Ishikawa (cell line): ENCODE measurements at regions not wholly inside any gene's neighbourhood (a gene's known extent, or its start where the extent isn't known, plus 50 kb on each side); places are given as distances from the start of the nearest gene placed in this dataset.

Experiments
- CEBPB ChIP-seq: IDR thresholded peaks from 2 replicates; pipeline ENCODE4 v1.6.1; 2012
- CREB1 ChIP-seq: IDR thresholded peaks from 2 replicates; pipeline ENCODE4 v1.6.1; 2012; ENCODE audit warnings: low read depth
- EGR1 ChIP-seq: IDR thresholded peaks from 2 replicates; pipeline ENCODE4 v1.6.1; 2012
- EP300 ChIP-seq: IDR thresholded peaks from 2 replicates; pipeline ENCODE4 v1.6.1; 2012; ENCODE audit warnings: borderline replicate concordance
- FOXM1 ChIP-seq: IDR thresholded peaks from 2 replicates; pipeline ENCODE4 v1.6.1; 2012; ENCODE audit warnings: low read depth, borderline replicate concordance
- NFIC ChIP-seq: IDR thresholded peaks from 2 replicates; pipeline ENCODE4 v1.6.1; 2012
- RAD21 ChIP-seq: IDR thresholded peaks from 2 replicates; pipeline ENCODE4 v1.6.1; 2012; ENCODE audit warnings: low read depth
- REST ChIP-seq: IDR thresholded peaks from 2 replicates; pipeline ENCODE4 v1.6.1; 2012; ENCODE audit warnings: low read depth, mild to moderate bottlenecking
- TAF1 ChIP-seq: IDR thresholded peaks from 2 replicates; pipeline ENCODE4 v1.6.1; 2012; ENCODE audit warnings: low read depth, mild to moderate bottlenecking
- TCF12 ChIP-seq: IDR thresholded peaks from 2 replicates; pipeline ENCODE4 v1.6.1; 2012; ENCODE audit warnings: low read depth
- TEAD4 ChIP-seq: IDR thresholded peaks from 2 replicates; pipeline ENCODE4 v1.6.1; 2012
- USF1 ChIP-seq: IDR thresholded peaks from 2 replicates; pipeline ENCODE4 v1.6.1; 2012
- YY1 ChIP-seq: IDR thresholded peaks from 2 replicates; pipeline ENCODE4 v1.6.1; 2012; ENCODE audit warnings: low read depth
- ZBTB7A ChIP-seq: IDR thresholded peaks from 2 replicates; pipeline ENCODE4 v1.6.1; 2012; ENCODE audit warnings: low read depth
- TF ChIP-seq, protein P1 (sequence below): IDR thresholded peaks from 2 replicates; pipeline ENCODE4 v1.6.1; 2012

GRCh38 chr7:68800316-68800715 is 798.0 kb upstream of the AUTS2 start:
- TF ChIP-seq TCF12 = no peak
- no peak for TF ChIP-seq NFIC
- TF ChIP-seq REST = no peak
- no peak for TF ChIP-seq CEBPB
- TF ChIP-seq, protein P1, sequence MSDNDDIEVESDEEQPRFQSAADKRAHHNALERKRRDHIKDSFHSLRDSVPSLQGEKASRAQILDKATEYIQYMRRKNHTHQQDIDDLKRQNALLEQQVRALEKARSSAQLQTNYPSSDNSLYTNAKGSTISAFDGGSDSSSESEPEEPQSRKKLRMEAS = no peak
- no peak for TF ChIP-seq USF1

DNA sequence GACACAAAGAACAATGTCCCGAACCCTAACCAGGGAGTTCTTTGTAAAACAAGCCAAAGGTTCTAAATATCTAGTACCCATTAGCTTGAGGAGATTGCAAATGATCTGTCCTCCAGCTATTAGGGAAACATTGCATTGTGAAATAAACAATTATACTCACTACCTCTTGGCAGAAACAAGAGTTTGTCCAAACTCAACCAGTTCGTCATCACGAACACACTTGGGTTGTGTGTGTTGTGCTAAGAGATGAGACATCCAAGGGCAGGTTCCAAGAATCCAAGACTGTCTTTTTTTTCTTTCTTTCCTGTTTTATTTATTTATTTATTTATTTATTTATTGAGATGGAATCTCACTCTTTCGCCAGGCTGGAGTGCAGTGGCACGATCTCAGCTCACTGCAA is 793.1 kb upstream of the AUTS2 start:
- no peak for TF ChIP-seq REST
- TF ChIP-seq NFIC = no peak
- no peak for TF ChIP-seq CEBPB
- TF ChIP-seq CREB1 = no peak
- TF ChIP-seq EP300 = no peak
- TF ChIP-seq RAD21 = no peak
- no peak for TF ChIP-seq EGR1
- TF ChIP-seq USF1 = no peak
- no peak for TF ChIP-seq FOXM1
- TF ChIP-seq, protein P1 = no peak
- no peak for TF ChIP-seq YY1
- no peak for TF ChIP-seq TAF1
- no peak for TF ChIP-seq TEAD4
- TF ChIP-seq TCF12 = no peak
- TF ChIP-seq ZBTB7A = no peak

GRCh38 chr7:68807666-68808065 is 790.6 kb upstream of the AUTS2 start:
- no peak for TF ChIP-seq REST
- TF ChIP-seq EGR1 = no peak
- TF ChIP-seq EP300 = no peak
- no peak for TF ChIP-seq CEBPB
- TF ChIP-seq YY1 = no peak

DNA sequence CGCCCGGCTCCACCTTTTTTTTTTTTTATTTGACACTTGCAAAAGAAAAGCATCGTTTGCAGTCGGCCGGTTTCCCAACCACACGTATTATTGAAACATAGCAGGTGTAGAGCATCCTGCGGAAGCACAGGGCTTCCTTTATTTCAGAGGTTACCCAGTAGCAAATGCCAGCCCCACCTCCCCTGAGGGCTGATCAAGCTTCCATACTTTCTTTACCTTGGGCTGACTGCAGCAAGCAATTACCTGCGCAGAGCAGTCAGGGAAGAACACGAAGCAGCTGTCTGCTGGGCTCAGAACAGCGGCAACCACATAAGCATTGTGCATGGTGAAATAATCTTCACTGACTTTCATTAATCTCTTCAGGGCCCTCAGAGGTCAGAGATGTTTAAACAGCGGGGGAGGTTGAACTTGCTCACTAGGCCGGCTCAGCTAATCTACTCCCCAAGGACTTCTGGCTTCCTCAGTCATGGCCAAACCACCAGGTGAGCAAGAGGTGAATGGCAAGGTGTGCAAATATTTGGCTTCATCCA is 784.7 kb upstream of the AUTS2 start:
- no peak for TF ChIP-seq TEAD4
- no peak for TF ChIP-seq REST
- no peak for TF ChIP-seq EGR1
- no peak for TF ChIP-seq CEBPB
